ENCODE measurements at regions not wholly inside any gene's neighbourhood (a gene's known extent, or its start where the extent isn't known, plus 50 kb on each side); places are given as distances from the start of the nearest gene placed in this dataset.
"Not testable (repeated sequence)": the region's sequence is repeated elsewhere in the genome, so short reads cannot be mapped to it uniquely, and the experiment has no call there.

DNA sequence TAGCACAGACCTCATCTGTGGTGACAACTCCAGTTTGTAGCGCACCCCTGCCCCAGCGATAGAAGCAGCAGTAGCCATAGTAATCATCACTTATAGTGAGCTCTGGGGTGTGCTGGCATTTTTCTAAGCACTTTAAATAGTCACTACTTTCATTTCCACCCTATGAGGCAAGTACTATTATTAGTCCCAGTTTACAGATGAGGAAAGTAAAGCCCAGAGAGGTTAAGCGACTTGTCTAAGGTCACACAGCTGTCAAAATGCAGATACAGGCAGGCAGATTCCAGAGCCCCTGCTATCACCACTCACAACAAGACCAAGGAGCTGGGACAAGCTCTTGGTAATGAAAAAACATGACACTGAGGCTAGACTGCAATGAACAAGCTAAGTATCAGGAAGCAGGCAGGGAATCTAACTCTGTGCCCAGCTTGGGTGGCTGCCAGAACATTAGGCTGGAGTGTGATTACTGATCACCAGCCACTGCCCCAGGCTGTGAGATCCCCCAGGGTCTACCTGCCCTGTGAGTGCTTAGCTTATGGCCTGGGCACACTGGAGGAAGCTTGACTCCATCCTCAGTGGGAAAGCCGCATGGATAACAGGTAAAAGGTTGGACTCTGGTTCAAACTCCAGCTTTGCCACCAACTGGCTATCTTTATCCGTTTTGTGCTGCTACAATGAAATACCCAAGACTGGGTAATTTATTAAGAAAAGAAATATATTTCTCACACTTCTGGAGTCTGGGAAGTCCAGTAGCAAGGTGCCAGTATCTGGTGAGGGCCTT lies 561.1 kb downstream of the MN1 start:
- no peak for DNase-seq

DNA sequence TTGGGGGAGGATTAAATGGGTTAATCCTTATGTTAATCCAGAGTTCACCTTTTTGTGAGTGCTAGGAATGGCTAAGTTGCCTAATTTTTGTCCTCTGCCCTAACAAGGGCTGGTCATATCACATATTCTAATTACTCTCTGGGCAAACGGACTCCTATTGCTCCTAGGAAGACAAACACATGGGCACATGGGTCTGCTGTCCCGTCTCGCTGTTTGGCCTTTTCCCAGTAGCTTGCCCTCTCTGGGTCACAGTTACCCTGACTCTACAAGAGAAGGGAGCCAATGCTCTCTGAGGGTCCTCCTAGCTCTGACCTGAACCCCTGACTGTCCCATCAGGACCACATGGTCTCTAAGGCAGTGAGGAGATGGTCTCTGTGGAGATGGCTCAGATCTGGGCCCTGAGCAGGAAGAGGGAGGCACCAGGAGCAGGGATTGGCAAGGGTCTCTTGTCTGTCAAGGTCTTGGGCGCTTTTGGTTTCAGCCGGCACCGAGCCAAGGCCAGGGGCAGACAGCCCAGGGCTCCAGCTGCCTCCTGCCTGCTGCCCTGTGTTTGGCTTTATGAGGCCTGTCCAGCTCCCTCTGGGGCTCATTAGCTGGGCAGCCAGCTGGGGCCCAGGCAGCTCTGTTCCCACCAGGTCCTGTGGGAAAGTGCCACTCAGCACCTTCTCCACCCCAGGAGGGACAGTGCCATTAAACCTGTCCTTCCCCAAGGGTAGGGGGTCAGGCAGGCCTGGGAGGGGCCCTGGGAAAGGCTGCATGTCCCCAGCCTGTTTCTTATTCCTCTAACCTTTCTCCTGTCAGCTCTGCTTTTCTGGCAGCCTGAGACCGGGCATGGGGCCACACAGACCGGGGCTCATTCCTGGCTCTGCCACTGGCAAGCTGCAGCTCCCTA lies 559.9 kb downstream of the MN1 start:
- no peak for DNase-seq

DNA sequence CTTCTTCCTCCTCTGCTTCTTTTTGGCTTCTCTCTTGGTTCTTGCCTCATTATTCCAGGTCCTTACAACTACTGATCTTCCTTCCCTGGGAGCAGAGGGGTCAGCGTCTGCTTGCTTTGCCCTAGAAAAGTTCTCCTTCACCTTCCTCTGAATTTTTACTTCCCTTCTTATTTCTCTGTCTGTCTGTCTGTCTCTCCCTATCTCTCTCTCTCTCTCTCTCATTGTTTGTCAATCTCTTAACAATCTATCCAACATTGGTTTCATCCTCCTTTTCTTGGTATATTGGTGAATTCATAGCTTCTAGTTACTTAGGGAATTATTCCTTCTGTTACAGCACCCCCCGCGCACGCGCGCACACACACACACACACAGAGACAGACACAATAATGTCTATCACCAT lies 559.1 kb downstream of the MN1 start:
- DNase-seq, result no peak

DNA sequence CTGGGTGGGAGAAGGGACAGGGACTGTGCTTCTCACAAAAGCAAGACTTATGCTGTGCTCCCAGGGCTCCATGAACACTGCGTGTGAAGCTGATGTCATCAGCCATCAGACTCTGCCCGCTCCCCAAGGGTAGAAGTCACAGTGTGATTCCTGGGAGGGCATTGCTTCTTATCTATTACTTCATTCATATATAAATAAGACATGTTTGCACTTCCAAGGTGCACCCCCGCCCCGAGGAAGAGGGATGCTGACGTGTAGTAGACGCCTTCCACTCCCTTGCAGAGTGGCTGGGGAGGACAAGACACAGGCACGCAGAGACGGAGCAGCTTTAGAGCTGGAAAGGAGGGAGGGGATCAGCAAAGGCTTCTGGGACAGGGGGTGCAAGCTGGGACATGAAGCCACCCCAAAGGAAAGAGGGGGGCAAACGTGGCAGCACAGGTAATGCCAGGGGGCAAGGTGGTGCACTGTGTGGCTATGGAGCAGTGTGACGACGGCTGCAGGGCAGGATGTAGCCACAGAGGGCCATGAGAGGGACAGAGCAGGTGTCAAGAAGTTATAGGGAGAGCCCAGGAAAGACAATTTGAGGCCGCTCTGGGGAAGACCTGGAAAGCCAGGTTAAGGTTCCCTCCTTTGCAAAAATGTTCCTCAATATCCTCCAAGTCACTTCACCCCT lies 558.5 kb downstream of the MN1 start:
- DNase-seq, result no peak

DNA sequence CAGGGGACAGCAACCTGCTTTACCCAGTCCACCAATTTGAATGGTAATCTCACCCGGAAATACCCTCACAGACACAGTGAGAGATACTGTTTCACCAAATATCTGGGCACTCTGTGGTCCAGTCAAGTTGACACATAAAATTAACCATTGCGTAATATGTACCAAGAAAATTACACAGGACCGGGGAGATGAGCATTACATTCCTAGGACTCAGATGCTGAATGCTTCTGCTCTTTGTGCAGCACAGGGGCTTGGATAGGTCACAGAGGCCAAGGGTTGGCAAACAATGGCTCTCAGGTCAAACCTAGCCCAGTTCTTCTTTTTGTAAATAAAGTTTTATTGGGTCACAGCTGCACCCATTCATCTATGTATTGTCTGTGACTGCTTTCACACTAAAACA lies 557.2 kb downstream of the MN1 start:
- DNase-seq, result no peak

DNA sequence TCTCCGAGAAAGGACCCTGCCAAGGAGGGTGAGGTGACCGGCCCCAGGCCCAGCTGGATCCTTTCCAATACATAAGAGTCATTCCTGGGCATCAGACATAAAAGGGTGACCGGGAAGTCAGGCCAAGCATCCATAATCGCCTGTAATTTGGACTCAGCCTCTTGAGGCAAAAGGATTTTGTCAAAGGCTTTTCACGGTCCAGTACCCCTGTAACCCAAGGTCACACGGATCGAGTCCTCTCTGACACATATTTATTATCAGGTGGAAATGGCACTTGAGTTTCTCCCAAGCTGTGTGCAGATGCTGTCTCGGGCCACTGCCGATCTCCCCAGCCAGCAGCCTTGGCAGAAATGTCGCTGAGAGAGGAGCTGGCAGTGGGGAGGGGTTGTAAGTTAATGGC lies 556.5 kb downstream of the MN1 start:
- DNase-seq, result no peak

DNA sequence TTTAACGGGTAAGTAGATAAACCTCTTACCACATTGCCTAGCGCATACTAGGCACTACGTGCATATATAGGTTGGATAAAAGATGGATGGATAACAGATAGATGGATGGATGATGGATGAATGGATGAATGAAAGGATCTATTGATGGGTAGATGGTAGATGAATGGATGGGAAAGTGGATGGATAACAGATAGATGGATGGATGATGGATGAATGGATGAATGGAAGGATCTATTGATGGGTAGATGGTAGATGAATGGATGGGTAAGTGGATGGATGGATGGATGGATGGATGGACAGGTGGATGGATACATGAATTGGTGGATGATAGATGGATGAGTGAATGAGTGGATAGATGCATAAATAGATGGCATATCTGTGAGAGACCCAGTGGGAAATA lies 555.0 kb downstream of the MN1 start:
- DNase-seq, result no peak

DNA sequence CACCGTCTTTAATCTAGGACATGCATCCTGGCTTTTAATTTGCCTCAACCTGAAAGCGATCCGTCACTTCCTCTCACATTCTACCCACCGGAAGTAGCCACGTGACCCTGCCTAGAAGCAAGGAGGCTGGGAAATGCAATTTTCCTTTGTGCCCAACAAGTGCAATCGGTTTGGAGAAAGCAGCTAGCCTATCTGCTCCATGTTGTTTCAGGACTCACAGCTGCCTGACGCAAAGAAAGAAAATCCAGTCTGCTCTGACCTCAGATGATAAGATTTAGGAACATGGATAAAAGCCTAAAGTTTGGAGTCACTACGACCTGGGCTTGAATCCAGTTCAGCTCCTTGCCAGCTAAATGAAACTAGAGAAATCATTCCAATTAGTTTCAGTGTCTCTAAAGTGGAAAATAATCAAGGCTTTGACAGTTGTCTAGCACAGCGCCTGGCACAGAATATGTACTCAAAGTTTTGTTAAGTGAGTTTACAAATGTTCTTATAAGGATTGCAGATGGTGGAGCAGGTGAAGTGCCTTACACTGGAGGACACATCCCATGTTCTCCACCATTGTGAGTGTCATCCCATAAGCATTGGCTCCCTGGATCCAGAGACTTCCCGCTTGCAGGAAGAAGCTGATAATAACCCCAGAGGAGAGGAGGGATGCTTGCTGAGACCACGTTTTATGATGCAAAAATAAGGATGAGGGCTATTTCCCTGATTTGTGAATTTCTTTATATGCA lies 553.7 kb downstream of the MN1 start:
- DNase-seq, result no peak

DNA sequence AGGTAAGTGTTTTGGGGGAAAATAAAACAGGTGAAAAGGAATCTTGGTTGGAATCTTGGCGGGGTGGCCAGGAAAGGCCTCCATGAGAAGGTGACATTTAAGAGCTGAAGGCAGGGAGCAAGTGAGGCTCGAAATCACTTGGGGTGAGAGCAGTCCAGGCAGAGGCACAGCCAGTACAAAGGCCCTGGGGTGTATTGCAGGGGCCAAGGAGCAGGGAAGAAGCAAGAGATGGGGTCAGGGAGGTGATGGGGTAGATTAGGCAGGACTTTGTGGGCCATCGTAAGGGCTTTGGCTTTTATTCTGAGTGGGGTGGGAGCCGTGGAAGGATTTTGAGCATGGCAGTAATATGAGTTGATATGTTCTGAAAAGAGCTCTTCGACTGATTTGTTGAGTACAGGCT lies 551.1 kb downstream of the MN1 start:
- DNase-seq, result no peak

DNA sequence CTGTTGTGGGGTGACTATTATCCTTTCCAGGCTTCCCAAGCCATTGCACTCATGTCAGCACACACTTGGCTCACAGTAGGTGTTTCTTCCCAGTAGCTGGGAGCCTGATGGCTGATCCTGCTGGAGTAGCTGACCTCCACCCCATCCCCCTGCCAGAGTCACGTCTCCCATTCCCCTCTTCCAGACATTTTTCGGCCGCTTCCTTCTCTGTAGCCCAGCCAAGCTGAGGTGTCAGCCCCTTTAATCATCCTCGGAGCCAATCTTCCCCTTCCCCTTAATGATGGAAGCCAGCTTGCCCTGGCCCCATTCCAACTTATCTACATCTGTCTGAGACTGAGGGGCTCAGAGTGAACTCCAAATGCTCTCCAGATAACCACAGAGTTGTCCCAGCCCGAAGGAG lies 550.7 kb downstream of the MN1 start:
- DNase-seq, result no peak

DNA sequence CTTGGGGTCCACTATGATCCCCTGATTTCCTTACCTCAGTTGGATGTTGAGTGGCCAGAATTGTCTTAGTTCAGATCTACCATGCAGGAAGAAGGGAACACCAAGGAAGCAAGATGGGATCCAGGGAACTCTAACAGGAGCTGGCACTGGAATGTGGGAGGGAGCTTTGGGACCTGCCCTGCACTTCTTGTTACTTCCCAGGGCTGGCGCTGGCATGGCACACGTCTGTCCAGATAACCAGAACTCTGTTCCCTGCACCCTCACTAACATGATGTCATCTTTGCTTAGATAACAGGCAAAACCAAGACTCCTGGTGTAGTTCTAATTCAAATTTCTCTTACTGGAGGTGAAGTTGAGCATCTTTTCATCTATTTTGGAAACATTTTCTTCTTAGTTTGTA lies 550.0 kb downstream of the MN1 start:
- DNase-seq, result no peak

DNA sequence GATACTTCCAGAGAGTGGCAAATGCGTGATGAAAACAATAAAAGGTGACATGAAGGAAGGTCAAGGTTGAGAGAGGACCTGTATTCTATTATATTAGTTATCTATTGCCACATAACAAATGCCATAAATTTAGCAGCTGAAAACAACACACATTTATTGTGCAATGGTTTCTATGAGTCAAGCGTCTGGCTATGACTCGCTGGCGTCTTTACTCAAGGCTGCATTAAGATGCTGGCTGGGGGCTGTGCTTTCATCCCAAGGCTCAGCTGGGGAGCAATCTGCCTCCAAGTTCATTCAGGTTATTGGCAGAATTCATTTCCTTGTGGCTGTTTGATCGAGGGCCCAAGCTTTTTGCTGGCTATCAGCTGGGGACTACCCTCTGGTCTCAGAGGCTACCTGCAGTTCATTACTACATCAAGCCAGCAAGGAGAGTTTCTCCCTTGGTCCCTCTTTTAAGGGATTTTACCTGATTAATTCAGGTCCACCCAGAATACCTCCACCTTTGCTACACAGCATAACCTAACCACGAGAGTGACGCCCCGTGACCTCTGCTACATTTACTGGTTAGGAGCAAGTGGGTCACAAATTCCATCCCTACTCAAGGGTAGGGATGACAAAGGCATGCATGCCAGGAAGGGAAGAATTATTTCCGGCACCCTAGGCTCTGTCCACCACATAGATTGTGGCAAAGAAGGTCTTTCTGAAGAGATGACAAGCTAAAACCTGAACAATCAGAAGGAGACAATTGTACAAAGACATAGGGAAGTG lies 549.1 kb downstream of the MN1 start:
- no peak for DNase-seq

DNA sequence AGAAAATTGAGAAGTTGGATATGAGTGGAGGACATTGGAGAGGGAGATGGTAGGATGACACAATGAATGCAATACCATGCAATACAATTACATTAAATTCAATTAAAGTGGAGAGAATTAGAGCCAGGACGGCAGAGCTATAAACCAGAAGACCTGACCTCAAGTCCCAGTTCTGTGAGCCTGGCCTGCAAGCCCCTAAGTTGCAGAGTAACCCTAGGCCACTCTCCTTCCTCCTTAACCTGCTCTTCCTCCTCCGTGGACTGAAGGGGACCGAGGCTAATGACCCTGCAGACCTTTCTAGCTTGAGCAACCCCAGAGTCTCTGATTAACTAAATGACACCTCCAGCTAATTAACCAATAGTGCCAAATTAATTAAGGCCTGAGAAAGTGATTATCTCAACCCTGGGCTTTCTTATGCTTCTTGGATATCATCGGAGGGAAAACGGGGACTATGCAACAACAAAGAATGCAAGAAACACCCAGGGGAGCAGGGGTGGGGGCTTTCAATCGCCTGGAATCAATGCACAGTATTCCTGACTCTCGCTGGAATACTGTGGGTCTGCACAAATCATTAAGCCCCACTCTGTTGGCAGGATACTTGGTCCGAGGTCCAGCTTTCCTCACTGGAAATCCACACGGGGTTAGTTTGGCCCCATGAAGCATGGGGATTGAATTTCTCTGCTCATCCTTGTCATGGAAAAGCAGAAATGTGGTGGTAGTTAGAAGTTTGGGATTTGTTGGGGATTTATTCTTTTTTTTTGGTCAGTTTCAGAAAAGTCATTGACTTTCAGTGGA lies 548.3 kb downstream of the MN1 start:
- no peak for DNase-seq

DNA sequence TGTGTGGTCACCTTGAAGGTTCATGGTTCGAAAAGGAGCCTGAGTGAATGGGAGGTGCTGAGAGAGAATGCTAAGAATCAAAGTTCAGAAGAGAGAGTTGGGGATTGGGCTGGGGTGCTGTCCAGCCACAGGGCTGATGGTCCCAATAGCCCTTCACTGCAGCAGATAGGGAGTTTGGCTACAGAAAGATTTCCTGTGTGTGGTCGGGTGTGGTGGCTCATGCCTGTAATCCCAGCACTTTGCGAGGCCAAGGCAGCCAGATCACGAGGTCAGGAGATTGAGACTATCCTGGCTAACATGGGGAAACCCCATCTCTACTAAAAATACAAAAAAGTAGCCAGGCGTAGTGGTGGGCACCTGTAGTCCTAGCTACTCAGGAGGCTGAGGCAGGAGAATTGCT lies 547.5 kb downstream of the MN1 start:
- DNase-seq, result not testable (repeated sequence)

DNA sequence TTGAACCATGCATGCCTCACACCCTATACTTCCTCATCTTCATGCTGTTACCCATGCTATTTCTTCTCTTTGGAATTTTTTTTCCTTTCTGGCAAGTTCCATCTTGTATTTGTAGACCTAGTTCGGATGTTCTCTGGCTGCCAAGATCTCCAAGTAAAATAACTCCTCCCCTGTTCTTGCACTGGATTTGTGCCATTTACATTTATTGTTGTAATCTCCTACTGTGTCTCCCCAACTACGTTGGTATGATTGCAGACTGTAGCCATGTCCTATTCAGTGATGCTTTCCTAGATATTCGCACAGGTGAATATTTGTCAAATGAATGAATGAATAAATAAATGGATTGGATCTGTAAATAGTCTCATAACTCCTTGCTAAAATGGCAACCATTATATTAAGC lies 546.0 kb downstream of the MN1 start:
- no peak for DNase-seq

DNA sequence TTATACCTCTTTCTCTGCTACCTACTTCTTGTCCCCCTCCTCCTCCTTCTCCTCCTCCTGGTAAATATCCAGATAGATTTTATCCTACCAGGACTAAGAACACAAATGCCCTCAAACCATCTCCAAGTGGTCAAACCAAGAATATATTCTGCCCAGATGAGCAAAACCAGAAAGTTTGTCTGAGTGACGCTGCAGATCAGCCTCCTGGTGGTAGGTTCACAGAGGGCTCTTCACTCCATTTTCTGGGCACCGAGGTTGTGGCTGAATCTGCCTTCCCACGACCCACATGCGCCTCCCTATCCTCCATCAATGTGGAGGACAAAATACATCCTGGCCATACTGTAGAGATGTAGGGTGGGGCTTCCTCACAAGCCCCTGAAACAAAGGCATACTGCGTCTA lies 543.6 kb downstream of the MN1 start:
- DNase-seq, result no peak

DNA sequence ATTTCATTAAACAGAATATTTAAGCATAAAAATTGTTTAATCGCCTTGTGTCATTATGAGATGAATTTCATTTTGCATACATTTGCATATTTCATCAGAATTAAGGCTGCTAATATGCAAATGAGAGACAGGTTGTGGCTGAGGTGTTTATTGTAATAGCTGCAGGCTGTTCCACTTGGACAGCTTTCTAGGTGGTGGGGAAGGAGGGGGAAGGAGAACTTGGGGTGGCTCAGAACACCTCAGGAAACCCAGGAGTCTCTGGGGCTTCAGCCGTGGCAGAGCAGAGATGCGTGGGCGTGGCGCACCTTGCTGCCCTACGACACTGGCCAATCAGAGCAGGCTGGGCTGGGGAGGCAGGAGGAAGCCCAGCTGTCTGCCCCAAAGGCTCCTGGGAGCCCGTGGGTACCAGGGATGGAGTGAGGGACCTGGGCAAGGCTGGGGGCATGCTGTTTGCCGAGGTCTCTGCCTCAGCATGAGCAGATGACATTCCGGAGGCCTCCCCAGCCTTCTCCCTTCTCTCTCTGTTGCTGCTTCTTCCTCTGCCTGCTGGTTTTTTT lies 542.9 kb downstream of the MN1 start:
- DNase-seq, result no peak

DNA sequence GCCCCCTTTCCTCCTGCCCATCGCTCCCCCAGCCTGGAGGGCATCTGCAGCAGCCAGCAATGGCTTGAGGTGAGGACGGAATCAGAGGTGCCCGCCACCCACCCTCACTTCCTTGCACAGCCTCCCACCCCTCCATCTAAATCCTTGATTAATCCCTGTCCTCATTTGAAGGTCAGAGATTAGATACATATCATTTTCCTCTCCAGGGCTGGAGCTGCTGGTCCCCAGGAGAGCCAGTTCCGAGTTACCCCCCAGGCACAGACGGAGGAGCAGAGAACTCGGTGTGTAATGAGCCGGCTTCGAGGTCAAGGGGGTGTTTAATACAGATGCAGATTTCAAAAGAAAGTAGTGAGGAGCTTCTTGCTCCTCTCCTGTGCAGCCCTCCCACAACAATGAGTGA lies 542.1 kb downstream of the MN1 start:
- no peak for DNase-seq

DNA sequence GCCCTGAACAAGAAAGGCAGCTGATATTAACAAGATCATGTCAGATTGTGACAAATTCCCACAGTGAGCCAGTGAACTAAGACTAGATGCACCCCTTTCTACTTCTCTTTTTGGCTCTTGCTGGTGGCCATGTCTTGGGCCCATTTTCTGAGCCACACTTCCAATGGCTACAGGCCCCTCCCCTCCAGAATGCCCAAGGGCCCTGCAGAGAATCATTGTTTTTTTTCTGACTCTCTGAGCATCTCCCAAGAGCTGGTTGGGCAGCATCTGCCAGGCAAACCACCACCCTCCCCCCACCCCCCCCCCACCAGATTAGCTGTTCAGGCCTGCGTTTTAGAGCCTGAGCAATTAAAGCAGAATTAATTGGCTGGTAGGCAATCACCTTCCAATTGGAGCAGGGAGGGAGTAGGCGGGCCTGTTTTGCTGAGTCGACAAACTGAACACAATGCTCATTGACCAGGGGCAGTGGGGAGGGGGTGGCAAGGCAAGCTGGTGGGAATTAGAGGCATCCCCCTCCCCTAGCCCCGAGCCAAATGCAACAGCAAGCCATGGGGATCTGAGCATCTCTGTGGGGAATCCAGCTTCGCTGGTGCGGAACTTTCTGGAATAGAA lies 541.4 kb downstream of the MN1 start:
- DNase-seq, result no peak

DNA sequence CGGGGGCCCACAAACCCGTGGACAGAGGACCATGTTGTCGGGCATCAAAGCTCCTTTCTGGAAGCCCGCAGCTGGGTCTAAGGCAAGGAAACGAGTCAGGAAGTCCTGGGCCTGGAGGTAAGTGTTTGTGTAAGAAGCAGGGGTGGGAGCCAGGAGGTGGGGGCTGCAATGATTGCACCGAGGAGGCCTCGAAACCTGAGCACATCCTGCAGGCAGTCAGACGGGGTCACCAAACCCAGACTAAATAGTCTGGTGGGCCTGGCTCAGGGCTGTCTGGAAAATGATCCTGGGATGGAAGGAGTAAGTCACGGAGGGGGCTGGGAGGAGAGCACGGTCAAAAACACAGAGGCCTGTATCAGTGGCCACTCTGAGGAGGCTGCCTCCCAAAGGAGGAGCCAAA lies 539.2 kb downstream of the MN1 start:
- no peak for DNase-seq

DNA sequence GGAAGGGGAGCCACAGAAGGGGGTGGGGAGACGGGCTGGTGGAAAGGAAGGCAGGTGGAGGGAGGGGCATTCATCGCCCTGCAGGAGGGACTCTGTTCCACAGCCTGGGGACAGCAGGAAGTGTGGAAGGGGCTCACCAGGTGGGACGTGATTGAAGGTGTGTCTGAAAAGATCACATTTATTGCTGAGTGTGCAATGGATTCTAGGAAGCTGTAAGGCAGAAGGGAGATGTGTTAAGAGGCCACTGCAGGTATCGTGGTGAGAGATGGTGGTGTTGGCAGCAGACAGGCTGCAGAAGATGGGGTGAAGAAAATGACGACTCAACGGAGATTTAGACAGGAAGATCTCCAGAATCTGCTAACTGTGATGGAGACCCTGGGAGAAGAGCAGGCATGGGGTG lies 537.4 kb downstream of the MN1 start:
- DNase-seq, result no peak
